ENCODE measurements at regions not wholly inside any gene's neighbourhood (a gene's known extent, or its start where the extent isn't known, plus 50 kb on each side); places are given as distances from the start of the nearest gene placed in this dataset.

DNA sequence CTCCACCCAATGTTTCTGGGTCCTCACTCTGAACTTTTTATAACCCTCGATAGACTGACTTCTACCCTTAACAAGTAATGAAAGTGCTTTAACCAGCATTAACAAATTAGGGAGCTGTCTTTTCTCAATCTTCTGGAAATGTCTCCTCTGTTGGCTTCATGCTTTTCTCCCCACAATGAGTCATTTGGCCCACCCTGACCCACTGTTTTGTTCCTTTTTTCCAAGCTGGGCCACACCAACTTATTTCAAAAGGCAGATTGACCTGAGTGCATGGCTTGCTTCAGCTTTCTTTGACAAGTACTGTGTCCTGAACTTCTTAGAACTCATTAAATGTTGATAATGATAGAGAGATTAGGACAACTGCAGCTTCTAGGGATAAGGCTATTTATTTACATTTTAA is 199.6 kb upstream of the SEMA6D start:
- Histone ChIP-seq H3K9me3 (ENCODE audit: control insufficient read depth in 4 of 4, low read length in 3 of 4) (no peaks in the 10 kb centered on the region), H3K36me3 (ENCODE audit: control insufficient read depth in 4 of 4, insufficient read depth in 3 of 4, low read depth in 1 of 4, low read length in 3 of 4) (no peaks in the 10 kb centered on the region), H3K27me3 (ENCODE audit: control insufficient read depth in 4 of 4, insufficient read depth in 4 of 4, low read length in 3 of 4) (no peaks in the 10 kb centered on the region), H3K27ac (ENCODE audit: low read depth in 1 of 2, low read length in 2 of 2) (no peak overlapping the region), H3K4me3 (ENCODE audit: low read depth in 1 of 3, low read length in 3 of 3) (no peak overlapping the region), H3K9ac (ENCODE audit: low read depth in 1 of 2, low read length in 2 of 2) (no peak overlapping the region), H3K4me1 (ENCODE audit: control insufficient read depth in 4 of 4, insufficient read depth in 4 of 4, low read length in 3 of 4) (no peaks in the 10 kb centered on the region)
- DNase-seq (ENCODE audit: low spot score) = no peak
- WGBS = 48% methylated on average over 1 of the region's 1 CpG
- TF ChIP-seq NR2F2 (IDR thresholded peaks at IDR 0.05) = peak; percentile 78
- TF ChIP-seq RAD21 (IDR thresholded peaks at IDR 0.05) = peak in 1 of 2 donors; percentile 3
- peak in 1 of 2 donors; percentile 63 for TF ChIP-seq JUND (IDR thresholded peaks at IDR 0.05)
- TF ChIP-seq CTCF (IDR thresholded peaks at IDR 0.05; ENCODE audit: low read depth, low read length, missing input control) = no peak
- TF ChIP-seq SP1 (IDR thresholded peaks at IDR 0.05) = peak; percentile 8
- TF ChIP-seq FOXA1 (IDR thresholded peaks at IDR 0.05) = no peak

GRCh38 chr15:47523681-47524475 is 193.4 kb upstream of the SEMA6D start:
- no peak overlapping the region for H3K9ac ChIP-seq (ENCODE audit: low read depth in 1 of 2, low read length in 2 of 2)
- no peaks in the 10 kb centered on the region for H3K36me3 ChIP-seq (ENCODE audit: control insufficient read depth in 4 of 4, insufficient read depth in 3 of 4, low read depth in 1 of 4, low read length in 3 of 4)
- H3K27ac ChIP-seq (ENCODE audit: low read depth in 1 of 2, low read length in 2 of 2) = no peak overlapping the region
- DNase-seq (ENCODE audit: low spot score) = no peak
- H3K9me3 ChIP-seq (ENCODE audit: control insufficient read depth in 4 of 4, low read length in 3 of 4) = no peaks in the 10 kb centered on the region
- no peak overlapping the region for H3K4me3 ChIP-seq (ENCODE audit: low read depth in 1 of 3, low read length in 3 of 3)
- 66% methylated on average over 12 of the region's 12 CpGs for WGBS
- no peaks in the 10 kb centered on the region for H3K27me3 ChIP-seq (ENCODE audit: control insufficient read depth in 4 of 4, insufficient read depth in 4 of 4, low read length in 3 of 4)
- H3K4me1 ChIP-seq (ENCODE audit: control insufficient read depth in 4 of 4, insufficient read depth in 4 of 4, low read length in 3 of 4) = no peaks in the 10 kb centered on the region
- TF ChIP-seq NR2F2 (IDR thresholded peaks at IDR 0.05) (no peak), SP1 (IDR thresholded peaks at IDR 0.05) (no peak), YY1 (IDR thresholded peaks at IDR 0.05) (no peak), JUND (IDR thresholded peaks at IDR 0.05) (no peak)

DNA sequence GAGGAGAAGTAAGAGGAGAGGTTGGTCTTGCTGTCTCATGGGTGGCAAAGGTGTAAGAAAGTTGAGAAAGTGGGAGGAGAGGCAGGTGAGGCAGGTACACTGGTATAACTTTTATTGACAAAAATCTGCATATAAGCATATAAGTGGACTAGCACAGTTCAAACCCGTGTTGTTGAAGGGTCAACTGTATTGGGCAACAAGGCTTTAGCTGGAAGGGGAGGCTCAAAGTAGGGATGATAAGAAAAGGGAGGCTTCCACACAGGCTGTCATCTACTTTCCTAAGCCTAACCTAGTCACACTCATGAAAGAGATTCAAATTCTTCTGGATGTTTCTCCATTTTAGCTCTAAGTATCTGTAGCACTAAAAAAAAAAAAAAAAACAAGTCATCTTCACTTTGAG is 188.1 kb upstream of the SEMA6D start:
- Histone ChIP-seq H3K9ac (ENCODE audit: low read depth in 1 of 2, low read length in 2 of 2) (no peak overlapping the region), H3K4me1 (ENCODE audit: control insufficient read depth in 4 of 4, insufficient read depth in 4 of 4, low read length in 3 of 4) (no peaks in the 10 kb centered on the region), H3K4me3 (ENCODE audit: low read depth in 1 of 3, low read length in 3 of 3) (no peak overlapping the region), H3K27me3 (ENCODE audit: control insufficient read depth in 4 of 4, insufficient read depth in 4 of 4, low read length in 3 of 4) (no peaks in the 10 kb centered on the region), H3K36me3 (ENCODE audit: control insufficient read depth in 4 of 4, insufficient read depth in 3 of 4, low read depth in 1 of 4, low read length in 3 of 4) (no peaks in the 10 kb centered on the region), H3K9me3 (ENCODE audit: control insufficient read depth in 4 of 4, low read length in 3 of 4) (no peaks in the 10 kb centered on the region), H3K27ac (ENCODE audit: low read depth in 1 of 2, low read length in 2 of 2) (no peak overlapping the region)
- no peak for TF ChIP-seq SP1 (IDR thresholded peaks at IDR 0.05)
- no peak for TF ChIP-seq TAF1 (conservative IDR thresholded peaks at IDR 0.05)
- no peak for TF ChIP-seq FOXA2 (IDR thresholded peaks at IDR 0.05)
- no peak for TF ChIP-seq YY1 (IDR thresholded peaks at IDR 0.05)
- no peak for TF ChIP-seq EGR1 (IDR thresholded peaks at IDR 0.05; ENCODE audit: low read depth in 2 of 2)
- no peak for TF ChIP-seq RXRA (IDR thresholded peaks at IDR 0.05)
- DNase-seq (ENCODE audit: low spot score) = no peak
- WGBS = 45% methylated on average over 1 of the region's 1 CpG

DNA sequence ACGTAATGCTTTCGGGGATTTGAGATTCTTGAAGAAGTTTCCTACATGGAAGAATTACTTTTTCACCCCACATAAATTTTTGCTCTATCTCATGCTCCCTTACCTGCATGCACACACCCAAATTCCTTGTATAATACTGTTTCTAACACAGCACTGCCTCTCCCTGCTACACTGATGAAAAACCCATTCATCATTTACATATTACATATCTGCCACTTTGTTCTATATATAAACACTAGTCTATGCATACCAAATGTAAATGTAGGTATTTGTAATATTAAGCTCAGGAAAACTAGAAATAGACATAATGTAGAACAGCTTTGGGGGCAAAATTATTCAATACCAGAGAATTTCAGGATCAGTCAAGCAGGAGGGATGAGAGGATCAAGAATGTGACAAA is 182.6 kb upstream of the SEMA6D start:
- Histone ChIP-seq H3K27me3 (ENCODE audit: control insufficient read depth in 4 of 4, insufficient read depth in 4 of 4, low read length in 3 of 4) (no peaks in the 10 kb centered on the region), H3K9me3 (ENCODE audit: control insufficient read depth in 4 of 4, low read length in 3 of 4) (peaks cover 0 to 3% (median 0%) of the 10 kb centered on the region in 4 donors), H3K36me3 (ENCODE audit: control insufficient read depth in 4 of 4, insufficient read depth in 3 of 4, low read depth in 1 of 4, low read length in 3 of 4) (no peaks in the 10 kb centered on the region), H3K9ac (ENCODE audit: low read depth in 1 of 2, low read length in 2 of 2) (no peak overlapping the region), H3K27ac (ENCODE audit: low read depth in 1 of 2, low read length in 2 of 2) (no peak overlapping the region), H3K4me1 (ENCODE audit: control insufficient read depth in 4 of 4, insufficient read depth in 4 of 4, low read length in 3 of 4) (no peaks in the 10 kb centered on the region), H3K4me3 (ENCODE audit: low read depth in 1 of 3, low read length in 3 of 3) (no peak overlapping the region)
- DNase-seq (ENCODE audit: low spot score) = no peak
- WGBS = 92% methylated on average over 2 of the region's 2 CpGs
- TF ChIP-seq, protein P1, sequence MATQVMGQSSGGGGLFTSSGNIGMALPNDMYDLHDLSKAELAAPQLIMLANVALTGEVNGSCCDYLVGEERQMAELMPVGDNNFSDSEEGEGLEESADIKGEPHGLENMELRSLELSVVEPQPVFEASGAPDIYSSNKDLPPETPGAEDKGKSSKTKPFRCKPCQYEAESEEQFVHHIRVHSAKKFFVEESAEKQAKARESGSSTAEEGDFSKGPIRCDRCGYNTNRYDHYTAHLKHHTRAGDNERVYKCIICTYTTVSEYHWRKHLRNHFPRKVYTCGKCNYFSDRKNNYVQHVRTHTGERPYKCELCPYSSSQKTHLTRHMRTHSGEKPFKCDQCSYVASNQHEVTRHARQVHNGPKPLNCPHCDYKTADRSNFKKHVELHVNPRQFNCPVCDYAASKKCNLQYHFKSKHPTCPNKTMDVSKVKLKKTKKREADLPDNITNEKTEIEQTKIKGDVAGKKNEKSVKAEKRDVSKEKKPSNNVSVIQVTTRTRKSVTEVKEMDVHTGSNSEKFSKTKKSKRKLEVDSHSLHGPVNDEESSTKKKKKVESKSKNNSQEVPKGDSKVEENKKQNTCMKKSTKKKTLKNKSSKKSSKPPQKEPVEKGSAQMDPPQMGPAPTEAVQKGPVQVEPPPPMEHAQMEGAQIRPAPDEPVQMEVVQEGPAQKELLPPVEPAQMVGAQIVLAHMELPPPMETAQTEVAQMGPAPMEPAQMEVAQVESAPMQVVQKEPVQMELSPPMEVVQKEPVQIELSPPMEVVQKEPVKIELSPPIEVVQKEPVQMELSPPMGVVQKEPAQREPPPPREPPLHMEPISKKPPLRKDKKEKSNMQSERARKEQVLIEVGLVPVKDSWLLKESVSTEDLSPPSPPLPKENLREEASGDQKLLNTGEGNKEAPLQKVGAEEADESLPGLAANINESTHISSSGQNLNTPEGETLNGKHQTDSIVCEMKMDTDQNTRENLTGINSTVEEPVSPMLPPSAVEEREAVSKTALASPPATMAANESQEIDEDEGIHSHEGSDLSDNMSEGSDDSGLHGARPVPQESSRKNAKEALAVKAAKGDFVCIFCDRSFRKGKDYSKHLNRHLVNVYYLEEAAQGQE (IDR thresholded peaks at IDR 0.05) = no peak
- TF ChIP-seq CTCF (IDR thresholded peaks at IDR 0.05; ENCODE audit: low read depth, low read length, missing input control) (no peak), SP1 (IDR thresholded peaks at IDR 0.05) (no peak), YY1 (IDR thresholded peaks at IDR 0.05) (no peak), TAF1 (conservative IDR thresholded peaks at IDR 0.05) (no peak), HNF4G (IDR thresholded peaks at IDR 0.05) (no peak), RAD21 (IDR thresholded peaks at IDR 0.05) (no peak), NR2F2 (IDR thresholded peaks at IDR 0.05) (no peak)
